ENCODE measurements at regions not wholly inside any gene's neighbourhood (a gene's known extent, or its start where the extent isn't known, plus 50 kb on each side); places are given as distances from the start of the nearest gene placed in this dataset.

DNA sequence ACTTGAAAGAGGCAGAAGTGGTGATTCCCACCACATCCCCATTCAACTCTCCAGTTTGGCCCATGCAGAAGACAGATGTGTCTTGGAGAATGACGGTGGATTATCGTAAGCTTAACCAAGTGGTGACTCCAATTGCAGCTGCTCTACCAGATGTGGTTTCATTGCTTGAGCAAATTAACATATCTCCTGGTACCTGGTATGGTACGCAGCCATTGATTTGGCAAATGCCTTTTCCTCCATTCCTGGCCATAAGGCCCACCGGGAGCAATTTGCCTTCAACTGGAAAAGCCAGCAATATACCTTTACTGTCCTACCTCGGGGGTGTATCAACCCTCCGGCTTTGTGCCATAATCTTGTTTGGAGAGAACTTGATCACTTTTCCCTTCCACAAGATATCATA lies 411.5 kb upstream of the SMIM21 start:
- DNase-seq: no peak

DNA sequence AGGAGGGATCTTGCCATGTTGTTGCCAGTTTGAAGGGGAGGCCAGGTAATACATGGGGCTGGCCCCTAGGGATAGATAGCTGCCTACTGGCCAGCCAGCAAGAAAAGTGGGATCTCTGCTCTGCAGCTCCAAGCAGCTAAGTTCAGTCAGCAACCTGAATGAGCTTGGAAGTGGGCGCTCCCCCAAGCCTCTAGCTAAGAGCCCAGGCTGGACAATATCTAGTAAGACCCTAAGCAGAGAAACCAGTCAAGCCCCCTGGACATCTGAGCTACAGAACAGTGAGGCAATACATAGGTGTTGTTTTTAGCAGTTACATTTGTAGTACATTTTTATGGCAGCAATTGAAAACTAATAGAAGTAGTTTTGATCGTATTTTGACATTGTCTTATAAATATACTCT lies 409.8 kb upstream of the SMIM21 start:
- no peak for DNase-seq

GRCh38 chr18:75836516-75836915 lies 409.0 kb upstream of the SMIM21 start:
- no peak for DNase-seq

DNA sequence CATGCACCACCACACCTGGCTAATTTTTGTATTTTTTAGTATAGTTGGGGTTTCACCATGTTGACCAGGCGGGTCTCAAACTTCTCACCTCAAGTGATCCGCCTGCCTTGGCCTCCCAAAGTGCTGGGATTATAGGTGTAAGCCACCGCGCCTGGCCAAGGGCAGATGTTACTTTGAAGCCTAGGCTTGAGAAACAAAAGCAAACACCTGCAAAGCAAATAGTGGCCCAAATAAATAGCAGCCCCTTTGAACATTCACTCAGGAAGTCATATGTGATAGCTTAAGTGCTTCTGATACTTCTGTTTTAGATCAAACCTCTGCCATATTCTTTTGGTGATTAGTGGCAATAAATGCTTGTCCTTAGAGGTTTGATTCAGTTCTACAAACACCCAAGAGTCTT lies 404.5 kb upstream of the SMIM21 start:
- no peak for DNase-seq

- DNase-seq: no peak
These were observed 403.3 kb upstream of the SMIM21 start for GRCh38 chr18:75830828-75831227.

- no peak for DNase-seq
These were observed 401.6 kb upstream of the SMIM21 start for GRCh38 chr18:75829091-75829490.

DNA sequence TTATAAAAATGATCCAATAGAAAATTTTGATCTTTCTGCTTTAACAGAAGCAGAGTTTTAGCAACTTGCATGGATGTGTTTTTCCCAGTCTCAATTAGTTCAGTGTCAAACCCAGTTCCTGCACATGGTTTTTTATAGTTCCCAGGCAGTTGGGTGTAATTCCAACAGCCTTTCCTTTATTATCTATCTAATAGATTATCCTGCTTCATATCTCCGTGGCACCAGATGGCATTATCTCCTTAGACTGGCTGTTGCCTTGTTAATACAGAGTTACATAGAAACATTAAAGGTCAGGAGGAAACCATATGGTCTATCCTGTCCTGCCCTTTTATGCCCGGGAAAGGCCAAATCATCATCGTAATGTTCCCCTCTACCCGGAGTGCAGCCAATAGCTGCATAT lies 400.9 kb upstream of the SMIM21 start:
- DNase-seq: no peak

DNA sequence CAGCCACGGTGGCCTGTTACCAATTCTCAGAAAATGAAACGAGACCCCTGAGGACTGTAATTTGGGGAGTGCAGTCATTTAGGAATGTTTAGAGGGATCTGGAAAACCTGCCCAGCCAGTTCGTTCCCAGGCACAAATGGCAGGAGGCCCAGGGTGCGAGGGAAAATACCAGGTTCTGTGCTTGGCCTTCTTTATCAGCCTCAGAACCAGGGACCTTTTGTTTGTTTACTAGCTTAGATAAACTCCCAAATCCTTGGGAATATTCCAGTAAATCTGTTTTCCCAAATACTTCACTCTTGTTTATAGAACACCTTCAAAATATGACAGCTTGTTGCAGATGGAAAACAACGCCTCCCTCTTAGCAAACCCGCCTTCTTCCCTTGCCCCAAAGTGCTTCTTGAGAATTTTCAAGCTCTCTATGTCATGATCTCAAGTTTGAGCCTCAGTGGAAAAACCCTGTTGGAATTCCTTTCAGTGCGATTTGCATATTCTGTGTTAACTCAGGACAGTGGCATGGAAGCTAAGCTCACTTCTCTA lies 400.3 kb upstream of the SMIM21 start:
- no peak for DNase-seq

DNA sequence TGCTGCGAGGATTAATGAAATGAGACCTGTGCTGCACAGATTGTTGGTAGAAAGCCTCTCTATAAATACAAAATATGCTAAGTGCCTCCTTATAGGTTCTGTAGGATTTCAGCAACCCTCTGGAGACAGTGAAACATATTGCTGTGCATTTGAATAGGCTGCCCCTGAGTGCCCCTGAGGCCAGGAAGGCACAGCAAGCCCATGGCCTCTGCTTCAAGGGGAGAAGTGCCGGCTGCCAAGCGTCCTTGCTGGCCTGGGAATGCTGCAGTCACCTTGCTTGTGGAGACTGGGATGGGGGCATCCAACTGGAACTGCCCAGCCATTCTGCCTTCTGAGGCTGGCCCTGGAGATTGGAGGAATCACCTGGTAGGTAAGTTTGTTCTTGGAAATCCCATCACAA lies 397.2 kb upstream of the SMIM21 start:
- DNase-seq: no peak

DNA sequence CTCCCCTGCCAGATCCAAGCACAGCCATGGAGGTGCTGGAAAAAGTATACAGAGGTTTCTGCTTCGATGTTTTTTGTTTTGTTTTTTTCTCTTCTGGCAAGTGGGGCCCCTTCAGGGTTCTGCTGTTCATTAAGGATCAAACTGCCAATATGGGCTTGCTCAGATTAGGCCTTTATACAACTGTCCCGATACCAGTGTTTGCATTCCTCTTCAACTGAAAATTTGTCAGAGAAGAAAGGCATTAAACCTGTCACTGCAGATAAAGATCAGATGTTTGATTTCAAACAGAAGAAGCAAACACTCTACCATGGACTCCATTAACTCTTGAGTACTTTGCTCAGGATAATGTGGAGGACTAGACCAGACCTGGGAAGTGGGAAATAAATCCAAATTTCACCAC lies 396.0 kb upstream of the SMIM21 start:
- no peak for DNase-seq

- DNase-seq: no peak
These were observed 390.9 kb upstream of the SMIM21 start for GRCh38 chr18:75818383-75818782.

DNA sequence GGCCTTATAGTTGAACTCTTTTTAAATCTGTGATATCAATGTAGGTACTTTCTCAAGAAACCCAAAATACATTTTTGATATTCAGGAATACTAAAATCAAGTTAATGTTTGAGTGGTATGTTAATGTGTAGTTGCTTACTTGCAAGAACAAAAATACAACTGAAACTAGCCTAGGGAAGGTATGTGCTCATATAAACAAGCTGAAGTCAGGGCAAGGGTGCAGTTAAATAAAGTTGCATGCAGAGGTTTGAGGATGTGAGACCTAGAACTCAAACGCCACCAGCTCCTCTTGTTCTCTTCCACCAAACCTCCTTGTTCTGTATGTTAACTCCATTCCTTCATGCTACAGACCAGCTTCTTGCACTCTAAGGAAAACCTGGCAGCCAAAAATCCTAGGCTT lies 388.3 kb upstream of the SMIM21 start:
- DNase-seq: no peak

DNA sequence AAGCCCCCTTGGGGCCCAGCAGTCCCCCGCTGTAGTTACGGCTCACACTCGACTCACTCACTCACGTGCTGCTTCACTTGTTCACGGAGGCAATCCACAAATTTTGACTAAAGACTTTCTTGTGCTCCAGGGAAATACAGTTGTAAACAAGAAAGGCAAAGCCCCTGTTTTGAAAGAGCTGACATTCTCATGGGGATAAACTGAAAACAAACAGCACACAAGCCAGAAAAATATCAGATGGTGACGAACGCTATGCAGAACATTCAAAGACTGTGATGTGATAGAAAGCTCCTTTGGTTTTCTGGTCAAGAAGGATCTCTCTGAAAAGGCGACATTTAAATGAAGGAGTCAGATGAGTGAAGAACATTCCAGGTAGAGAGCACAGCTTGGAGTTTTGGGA lies 385.3 kb upstream of the SMIM21 start:
- DNase-seq: no peak

- no peak for DNase-seq
These were observed 383.6 kb upstream of the SMIM21 start for GRCh38 chr18:75810961-75811551.

- no peak for DNase-seq
These were observed 383.0 kb upstream of the SMIM21 start for GRCh38 chr18:75810516-75810915.

DNA sequence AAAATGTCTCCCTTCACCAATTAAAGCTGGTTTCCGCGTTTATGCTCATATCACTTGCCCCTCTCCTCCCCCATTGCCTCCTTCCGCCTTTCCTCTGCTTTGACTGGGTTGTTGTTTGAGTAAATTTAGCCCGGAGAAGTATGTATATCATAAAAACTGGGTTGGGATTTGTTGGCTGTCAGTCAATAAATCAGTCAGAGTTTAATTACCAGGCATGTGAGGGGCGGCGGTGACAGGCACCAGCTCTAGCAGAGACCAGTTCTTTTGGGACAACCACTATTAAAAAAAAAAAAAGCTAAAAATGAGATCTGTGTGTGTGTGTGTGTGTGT lies 382.4 kb upstream of the SMIM21 start:
- no peak for DNase-seq

GRCh38 chr18:75809151-75809925 lies 381.8 kb upstream of the SMIM21 start:
- DNase-seq: no peak

DNA sequence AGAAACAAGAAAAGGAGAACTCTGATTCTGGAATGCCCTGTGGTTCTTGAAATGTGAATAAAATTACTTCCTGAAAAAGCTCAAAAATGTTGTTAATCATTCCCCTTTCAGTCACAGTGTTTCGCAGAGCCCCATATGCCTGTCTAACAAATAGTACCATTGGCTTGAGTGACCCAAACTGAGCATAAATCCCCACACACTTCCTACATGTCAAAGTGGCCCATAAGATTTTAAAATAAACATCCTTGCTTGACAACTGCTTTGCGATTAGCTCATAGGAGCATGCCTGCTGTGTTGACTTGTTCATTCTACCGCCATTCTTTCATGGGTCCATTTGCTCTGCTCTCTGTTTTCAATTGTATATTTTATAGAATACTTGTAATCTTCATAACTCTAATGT lies 377.8 kb upstream of the SMIM21 start:
- no peak for DNase-seq

DNA sequence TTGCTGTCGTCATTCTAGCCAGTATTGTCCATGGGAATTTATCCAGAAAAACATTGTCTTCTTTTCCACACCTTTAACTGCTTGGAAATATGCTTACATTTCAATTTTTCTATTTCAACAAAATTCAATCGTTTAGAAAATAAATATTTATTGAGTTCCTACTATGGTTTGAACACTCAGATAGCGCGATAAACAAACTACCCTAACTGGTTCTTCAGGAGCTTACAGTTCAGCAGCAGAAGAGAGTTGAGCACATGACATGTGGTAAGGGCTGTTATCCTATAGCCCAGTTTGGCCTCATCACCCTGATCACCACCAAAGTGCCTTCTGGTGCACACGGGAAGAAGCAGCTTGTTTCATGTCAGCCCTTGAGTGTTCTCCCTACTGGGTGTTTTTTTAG lies 375.2 kb upstream of the SMIM21 start:
- DNase-seq: no peak

DNA sequence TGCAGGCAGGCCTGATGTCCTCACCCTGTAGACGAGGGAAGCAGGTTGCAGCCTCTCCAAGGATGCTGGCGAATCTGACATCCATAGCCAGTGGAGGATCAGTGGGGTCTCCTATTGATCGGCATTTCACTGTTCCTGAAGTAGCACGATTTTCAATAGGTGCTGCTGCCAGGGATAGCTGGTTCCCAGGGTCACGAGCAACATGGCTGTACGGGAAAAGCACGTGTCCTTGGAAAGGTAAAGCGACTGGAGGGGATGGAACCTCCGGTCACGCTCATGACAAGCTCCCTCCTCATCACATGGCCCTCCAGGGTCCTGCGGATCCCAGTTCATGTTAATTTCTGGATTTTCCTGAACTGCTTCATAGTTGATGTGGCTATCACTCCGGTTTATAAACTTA lies 373.7 kb upstream of the SMIM21 start:
- DNase-seq: no peak

DNA sequence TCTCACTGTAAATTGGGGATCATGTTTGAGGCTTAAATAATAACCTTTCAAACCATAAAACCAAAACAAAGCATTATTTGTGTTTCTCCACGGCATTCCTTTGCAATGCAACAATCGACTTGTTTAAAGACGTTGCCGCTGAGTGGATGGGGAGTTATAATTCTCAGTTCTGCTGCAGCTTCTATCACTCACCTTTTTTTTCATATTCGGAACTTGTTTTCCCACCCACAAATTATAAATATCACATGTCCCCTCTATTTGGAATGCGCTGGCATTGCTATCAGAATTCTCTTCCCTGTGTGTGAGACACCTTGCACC lies 372.8 kb upstream of the SMIM21 start:
- no peak for DNase-seq

DNA sequence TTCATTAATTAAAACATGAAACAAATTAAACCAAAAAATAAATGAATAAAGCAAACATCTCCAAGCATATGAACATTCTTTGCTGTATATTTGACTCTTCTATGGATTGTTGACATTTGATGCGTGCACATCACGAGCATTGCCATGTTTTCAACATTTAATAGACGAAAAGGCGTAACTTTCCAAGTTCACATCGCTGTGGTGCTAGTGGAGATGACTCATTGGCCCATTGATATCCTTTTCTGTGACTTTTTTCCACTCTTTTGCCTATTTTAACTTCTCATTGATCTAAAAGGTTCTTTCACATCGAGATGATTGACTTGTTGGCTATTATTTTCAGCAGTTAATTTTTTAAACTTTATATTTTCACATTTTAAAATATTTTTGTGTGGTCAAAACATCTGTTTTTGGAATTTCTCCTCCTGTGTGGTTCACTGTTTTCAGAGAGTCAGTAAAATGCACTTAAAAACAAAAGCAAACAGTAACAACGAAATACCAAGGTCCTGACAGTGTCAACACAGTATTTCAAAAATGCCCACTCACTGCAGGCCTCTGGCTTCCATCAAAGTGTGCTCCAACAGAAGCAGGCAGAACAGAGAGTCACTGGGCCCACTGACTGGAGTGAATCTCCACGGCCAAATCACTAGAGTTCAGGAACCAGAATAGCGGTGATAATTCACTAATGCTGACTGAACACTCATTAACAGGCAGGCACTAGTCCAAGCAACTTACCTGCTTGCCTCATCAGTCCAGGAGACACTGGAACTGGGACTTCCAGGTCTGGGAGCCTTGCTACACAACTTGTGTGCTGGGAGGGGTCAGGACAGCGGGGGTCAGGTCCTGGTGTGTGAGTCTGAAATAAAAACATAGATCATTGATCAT lies 372.2 kb upstream of the SMIM21 start:
- no peak for DNase-seq

- DNase-seq: no peak
These were observed 369.5 kb upstream of the SMIM21 start for GRCh38 chr18:75797046-75797445.

- no peak for DNase-seq
These were observed 363.3 kb upstream of the SMIM21 start for GRCh38 chr18:75790796-75791195.

All from cerebellar nuclear complex (tissue), 1 donor.